ENCODE measurements at regions not wholly inside any gene's neighbourhood (a gene's known extent, or its start where the extent isn't known, plus 50 kb on each side); places are given as distances from the start of the nearest gene placed in this dataset.
A peak's percentile ranks its signal among the peaks of the same experiment; 100 is the strongest.

DNA sequence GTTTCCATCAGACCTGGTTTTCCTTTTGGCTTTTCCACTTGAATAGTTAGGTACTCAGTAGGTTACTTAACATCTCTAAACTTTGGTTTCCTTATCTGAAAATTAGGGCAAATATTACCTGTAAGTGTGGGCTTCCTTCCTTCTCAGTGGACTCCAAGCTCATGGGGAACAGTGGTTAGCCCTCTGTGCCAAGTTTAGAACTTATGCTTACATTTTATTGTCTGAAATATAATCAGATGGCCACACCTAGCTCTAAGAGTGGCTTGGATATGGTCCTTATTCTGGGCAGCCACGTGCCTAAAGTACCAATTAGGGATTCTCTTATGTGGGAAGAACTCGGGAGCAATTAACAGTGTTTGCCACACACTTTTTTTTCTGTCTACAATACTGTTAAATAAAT lies 133.9 kb downstream of the UCHL1 start:
- no peak for DNase-seq (ENCODE audit: low read depth)

DNA sequence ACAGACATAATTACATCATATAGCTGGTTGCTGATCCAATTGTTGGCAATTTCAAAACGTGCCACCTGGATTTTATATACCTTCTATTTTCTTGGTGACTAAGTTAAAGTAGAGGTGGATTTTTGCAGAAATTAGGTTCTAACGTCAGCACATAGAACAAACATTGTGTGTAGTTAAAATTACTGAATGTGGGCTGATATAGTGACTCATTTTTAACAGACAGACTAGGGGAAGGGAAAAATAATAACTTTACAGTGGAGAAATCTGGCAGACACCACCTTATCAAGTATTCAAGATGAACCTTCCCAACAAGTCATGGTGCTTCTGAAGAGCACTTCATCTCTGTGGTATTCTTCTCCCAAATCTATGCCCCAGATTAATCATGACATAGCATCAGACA lies 134.5 kb downstream of the UCHL1 start:
- no peak for DNase-seq (ENCODE audit: low read depth)

GRCh38 chr4:41394481-41394894 lies 137.8 kb downstream of the UCHL1 start:
- DNase-seq (ENCODE audit: low read depth), result peak; percentile 7

DNA sequence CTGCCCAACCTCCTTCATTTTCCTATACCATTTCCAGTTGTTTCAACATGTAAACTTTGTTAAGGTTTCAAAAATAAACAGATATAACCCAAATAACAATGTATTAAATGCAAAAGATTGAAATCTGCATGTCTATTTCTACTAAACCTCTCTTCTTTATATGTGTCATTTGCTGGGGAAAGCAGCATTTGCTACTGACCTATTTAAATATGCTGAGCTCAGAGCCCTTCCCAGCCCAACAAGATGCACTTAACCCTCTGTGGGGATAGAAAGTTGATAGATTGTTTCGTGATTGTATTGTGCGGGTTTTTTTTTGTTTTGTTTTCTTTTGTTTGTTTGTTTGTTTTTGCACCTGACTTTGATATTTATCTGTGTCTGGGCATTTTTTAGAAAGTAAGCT lies 139.5 kb downstream of the UCHL1 start:
- DNase-seq (ENCODE audit: low read depth), result no peak

GRCh38 chr4:41396869-41397268 lies 140.1 kb downstream of the UCHL1 start:
- DNase-seq (ENCODE audit: low read depth), result no peak

GRCh38 chr4:41399231-41399630 lies 138.7 kb upstream of the LIMCH1 start:
- DNase-seq (ENCODE audit: low read depth), result peak; percentile 10

GRCh38 chr4:41400296-41400695 lies 137.7 kb upstream of the LIMCH1 start:
- peak; percentile 5 for DNase-seq (ENCODE audit: low read depth)

DNA sequence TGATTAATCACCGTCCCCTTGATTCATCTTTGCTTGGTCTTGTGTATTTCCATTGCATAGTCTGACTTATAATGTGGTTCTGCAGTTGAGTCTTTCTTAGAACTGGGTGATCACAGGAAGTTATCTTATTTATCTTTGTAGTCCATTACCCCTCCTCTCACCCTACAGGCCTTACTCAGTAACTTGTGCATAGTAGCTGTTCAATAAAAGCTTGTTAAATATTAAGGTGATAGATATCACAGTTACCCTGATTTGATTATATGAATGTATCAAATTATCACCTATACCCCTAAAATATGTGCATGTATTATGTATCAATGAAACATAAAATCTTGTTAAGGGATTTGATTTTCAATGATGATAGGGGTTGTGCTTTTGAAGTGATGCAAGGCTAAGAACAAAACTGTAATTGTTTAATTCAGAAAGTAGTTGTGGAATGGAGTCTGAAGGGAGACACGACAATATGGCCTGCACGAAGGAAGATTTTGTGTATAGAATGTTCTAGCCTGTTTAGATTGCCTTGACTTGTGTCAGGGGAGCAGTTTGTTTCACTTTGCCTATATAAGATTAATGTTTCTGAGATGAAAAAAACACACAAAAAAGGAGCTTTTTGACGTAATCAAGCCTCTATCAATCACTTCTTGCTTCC lies 132.4 kb upstream of the LIMCH1 start:
- no peak for DNase-seq (ENCODE audit: low read depth)

DNA sequence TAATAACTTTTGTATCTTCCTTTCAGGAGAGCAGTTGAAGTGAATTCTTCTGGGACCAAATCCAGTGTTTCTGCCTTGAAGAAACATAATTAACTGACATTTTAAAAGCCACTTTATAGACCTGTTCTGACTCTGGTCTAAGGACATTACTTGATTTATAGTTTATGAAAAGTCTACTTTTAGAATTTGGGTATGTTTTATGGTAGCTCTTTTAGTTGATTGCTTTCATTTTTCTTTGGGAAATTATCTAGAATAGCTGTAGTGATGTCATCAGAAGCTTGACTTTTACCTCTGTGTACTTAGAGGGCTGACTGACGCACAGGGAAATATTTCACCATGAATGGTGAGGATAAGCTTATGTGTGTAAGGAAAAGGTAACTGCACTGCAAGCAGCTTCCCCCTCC lies 131.8 kb upstream of the LIMCH1 start:
- no peak for DNase-seq (ENCODE audit: low read depth)

GRCh38 chr4:41408150-41408549 lies 129.8 kb upstream of the LIMCH1 start:
- DNase-seq (ENCODE audit: low read depth), result no peak

GRCh38 chr4:41408859-41409593 lies 128.9 kb upstream of the LIMCH1 start:
- DNase-seq (ENCODE audit: low read depth), result peak; percentile 37

GRCh38 chr4:41409594-41409895 lies 128.4 kb upstream of the LIMCH1 start:
- no peak for DNase-seq (ENCODE audit: low read depth)

- peak; percentile 39 for DNase-seq (ENCODE audit: low read depth)
These were observed 127.9 kb upstream of the LIMCH1 start for GRCh38 chr4:41410049-41410448.

GRCh38 chr4:41413670-41414411 lies 124.1 kb upstream of the LIMCH1 start:
- peak; percentile 61 for DNase-seq (ENCODE audit: low read depth)

DNA sequence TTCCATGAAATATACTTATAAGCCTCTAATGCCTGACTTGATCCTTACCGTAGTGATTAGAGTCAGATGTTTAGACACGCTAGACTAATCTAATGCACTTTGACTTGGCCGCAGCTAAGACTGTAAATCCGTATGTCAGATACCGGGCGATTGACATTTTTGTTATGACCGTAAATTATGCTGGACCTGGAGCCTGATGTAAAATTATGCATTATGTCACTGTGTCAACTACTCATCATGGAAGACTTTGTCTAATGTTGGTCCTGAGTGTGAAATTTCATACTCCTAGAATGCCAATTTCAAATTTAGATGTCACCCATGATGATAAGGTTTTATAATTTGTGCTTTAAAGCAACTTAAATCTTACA lies 123.6 kb upstream of the LIMCH1 start:
- DNase-seq (ENCODE audit: low read depth), result no peak

DNA sequence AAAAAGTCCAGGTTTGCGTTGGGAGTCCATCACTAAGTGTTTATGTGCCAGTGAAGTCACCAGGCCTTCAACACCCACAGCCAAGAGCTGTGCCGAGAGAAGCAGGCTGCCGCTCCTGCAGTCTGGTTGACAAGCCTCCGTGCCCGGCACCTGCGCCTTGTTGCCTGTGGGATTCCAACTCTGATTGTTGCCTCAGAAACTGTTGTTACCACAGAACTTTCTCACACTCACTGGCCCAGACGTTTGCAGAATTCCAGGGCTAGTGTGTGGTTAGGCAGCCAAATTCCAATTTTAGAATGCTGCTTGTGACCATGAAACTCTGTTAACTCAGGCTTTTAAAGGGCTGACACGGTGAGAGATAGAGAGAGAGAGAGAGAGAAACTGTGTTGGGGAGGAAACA lies 119.5 kb upstream of the LIMCH1 start:
- peak; percentile 27 for DNase-seq (ENCODE audit: low read depth)

DNA sequence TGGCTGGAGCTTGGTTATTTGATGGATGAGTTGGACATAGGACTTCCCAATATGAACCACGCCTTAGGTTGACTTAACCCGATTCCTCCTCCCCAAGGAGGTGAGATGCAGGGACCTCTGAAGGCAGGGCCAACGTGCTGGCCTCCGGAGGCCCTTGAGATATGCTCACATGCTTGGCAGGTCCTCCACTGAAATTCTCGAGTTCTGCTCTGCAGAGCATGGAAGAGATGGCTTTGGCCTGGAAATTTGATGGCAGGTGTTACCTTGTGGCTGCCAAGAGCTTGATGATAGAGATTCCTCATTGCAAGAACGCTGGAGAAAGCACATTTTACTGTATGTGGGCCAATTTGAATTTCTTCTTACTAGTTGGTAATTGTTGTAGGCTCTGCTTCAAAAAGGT lies 117.4 kb upstream of the LIMCH1 start:
- no peak for DNase-seq (ENCODE audit: low read depth)

GRCh38 chr4:41423117-41423516 lies 114.8 kb upstream of the LIMCH1 start:
- DNase-seq (ENCODE audit: low read depth), result no peak

DNA sequence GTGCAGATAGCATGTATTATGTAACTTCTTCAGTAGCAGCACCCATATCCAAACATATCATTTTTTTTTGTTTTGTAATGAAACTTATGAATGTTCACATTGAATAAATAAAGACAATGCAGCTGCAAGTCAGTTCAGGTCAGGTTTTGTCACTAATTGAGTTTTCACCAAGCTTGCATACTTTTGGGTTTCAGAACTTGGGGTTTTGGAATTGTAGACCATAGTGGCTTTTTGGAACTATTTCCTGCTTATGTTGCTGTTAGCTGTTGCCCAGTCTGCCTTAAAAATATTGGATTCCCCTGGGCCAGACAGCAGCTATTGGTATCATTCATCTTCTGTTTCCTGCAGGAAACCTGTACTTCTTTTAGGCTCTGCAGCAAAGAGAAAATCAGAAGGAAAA lies 113.4 kb upstream of the LIMCH1 start:
- DNase-seq (ENCODE audit: low read depth), result no peak

GRCh38 chr4:41425650-41426049 lies 112.3 kb upstream of the LIMCH1 start:
- DNase-seq (ENCODE audit: low read depth), result no peak

DNA sequence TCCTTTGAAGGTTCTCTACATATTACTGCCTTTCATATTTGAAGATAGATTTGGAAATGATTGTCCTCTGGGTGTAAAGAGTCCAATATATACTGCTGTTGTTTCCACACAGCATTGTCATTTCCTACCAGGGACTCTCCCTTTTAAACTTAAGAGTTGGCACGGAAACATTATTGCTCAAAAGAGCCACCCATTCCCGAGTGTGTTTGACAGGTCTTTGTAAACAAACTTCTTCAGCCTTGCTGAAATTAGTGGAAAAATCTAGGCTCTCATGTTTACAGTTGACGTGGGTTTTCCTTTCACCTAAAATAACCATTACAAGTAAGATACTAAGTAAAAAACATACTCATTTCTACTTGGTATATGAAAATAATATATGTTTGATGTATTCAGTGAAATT lies 111.4 kb upstream of the LIMCH1 start:
- DNase-seq (ENCODE audit: low read depth), result no peak

GRCh38 chr4:41427306-41427882 lies 110.6 kb upstream of the LIMCH1 start:
- DNase-seq (ENCODE audit: low read depth), result no peak

DNA sequence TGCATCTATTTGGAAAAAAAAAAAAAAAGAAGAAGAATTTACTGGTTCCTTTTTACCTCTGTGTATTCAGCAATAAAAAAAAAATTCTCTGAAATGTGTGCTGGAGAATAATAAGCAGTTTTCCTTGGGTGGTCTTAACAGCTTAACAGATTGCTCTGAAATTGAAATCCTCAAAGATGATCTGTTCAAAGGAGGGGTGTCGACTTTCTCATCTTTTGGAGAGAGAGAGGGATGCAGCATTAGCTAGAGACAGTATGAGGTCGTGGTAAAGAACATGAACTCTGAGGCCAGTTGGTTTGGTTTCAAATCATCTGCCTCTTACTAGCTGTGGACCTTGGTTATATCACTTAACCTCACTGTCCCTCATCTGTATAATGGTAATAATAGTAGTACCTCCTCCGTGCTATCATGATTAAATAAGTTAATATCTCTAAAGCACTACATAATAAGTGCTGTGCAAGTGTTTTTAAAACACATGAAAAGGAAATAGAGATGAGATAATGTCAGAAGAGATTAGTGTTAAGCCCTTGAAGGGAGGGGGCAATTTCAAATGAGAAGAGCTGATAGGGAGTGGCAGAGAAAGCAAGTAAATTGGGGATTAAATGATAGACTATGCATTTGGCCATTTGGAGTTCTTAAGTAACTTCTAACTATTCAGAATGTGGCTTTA lies 109.9 kb upstream of the LIMCH1 start:
- no peak for DNase-seq (ENCODE audit: low read depth)

All from ELR (cell line).